ENCODE measurements at regions not wholly inside any gene's neighbourhood (a gene's known extent, or its start where the extent isn't known, plus 50 kb on each side); places are given as distances from the start of the nearest gene placed in this dataset.

- Histone ChIP-seq H3K79me2 (ENCODE audit: insufficient read depth, low read length) (no peaks in the 10 kb centered on the region), H2AFZ (ENCODE audit: low read length) (no peak overlapping the region), H3K27ac (ENCODE audit: low read depth, low read length) (no peak overlapping the region), H3K4me2 (ENCODE audit: insufficient read depth, low read length) (no peak overlapping the region), H3K36me3 (ENCODE audit: insufficient read depth, low read length) (no peaks in the 10 kb centered on the region), H3K4me3 (ENCODE audit: insufficient read depth, low read length) (no peak overlapping the region), H3K4me1 (ENCODE audit: insufficient read depth, low read length) (no peaks in the 10 kb centered on the region), H4K20me1 (ENCODE audit: insufficient read depth, low read length) (no peaks in the 10 kb centered on the region), H3K27me3 (ENCODE audit: insufficient read depth, low read length) (no peaks in the 10 kb centered on the region), H3K9me3 (ENCODE audit: low read depth, low read length) (no peaks in the 10 kb centered on the region)
- no peak for TF ChIP-seq CTCF (IDR thresholded peaks at IDR 0.05; ENCODE audit: extremely low read depth, low read depth, low read length)
- DNase-seq (ENCODE audit: insufficient read length, low spot score, missing footprints), result no peak
These were observed 440.9 kb downstream of the TSHZ3 start for GRCh38 chr19:30908262-30908771.

GRCh38 chr19:30906871-30907270, 442.4 kb downstream of the TSHZ3 start:
- no peak overlapping the region for H3K4me2 ChIP-seq (ENCODE audit: insufficient read depth, low read length)
- no peaks in the 10 kb centered on the region for H3K79me2 ChIP-seq (ENCODE audit: insufficient read depth, low read length)
- H2AFZ ChIP-seq (ENCODE audit: low read length), result no peak overlapping the region
- no peaks in the 10 kb centered on the region for H3K27me3 ChIP-seq (ENCODE audit: insufficient read depth, low read length)
- H4K20me1 ChIP-seq (ENCODE audit: insufficient read depth, low read length), result no peaks in the 10 kb centered on the region
- no peak overlapping the region for H3K27ac ChIP-seq (ENCODE audit: low read depth, low read length)
- no peaks in the 10 kb centered on the region for H3K36me3 ChIP-seq (ENCODE audit: insufficient read depth, low read length)
- no peak overlapping the region for H3K4me3 ChIP-seq (ENCODE audit: insufficient read depth, low read length)
- no peak for DNase-seq (ENCODE audit: insufficient read length, low spot score, missing footprints)
- no peak for TF ChIP-seq CTCF (IDR thresholded peaks at IDR 0.05; ENCODE audit: extremely low read depth, low read depth, low read length)
- no peaks in the 10 kb centered on the region for H3K9me3 ChIP-seq (ENCODE audit: low read depth, low read length)
- H3K4me1 ChIP-seq (ENCODE audit: insufficient read depth, low read length), result no peaks in the 10 kb centered on the region

GRCh38 chr19:30900051-30900450, 449.2 kb downstream of the TSHZ3 start:
- Histone ChIP-seq H2AFZ (ENCODE audit: low read length) (no peak overlapping the region), H3K36me3 (ENCODE audit: insufficient read depth, low read length) (no peaks in the 10 kb centered on the region), H3K4me1 (ENCODE audit: insufficient read depth, low read length) (no peaks in the 10 kb centered on the region), H3K4me3 (ENCODE audit: insufficient read depth, low read length) (no peak overlapping the region), H3K4me2 (ENCODE audit: insufficient read depth, low read length) (no peak overlapping the region), H3K27me3 (ENCODE audit: insufficient read depth, low read length) (no peaks in the 10 kb centered on the region), H4K20me1 (ENCODE audit: insufficient read depth, low read length) (no peaks in the 10 kb centered on the region), H3K79me2 (ENCODE audit: insufficient read depth, low read length) (no peaks in the 10 kb centered on the region), H3K9me3 (ENCODE audit: low read depth, low read length) (no peaks in the 10 kb centered on the region), H3K27ac (ENCODE audit: low read depth, low read length) (no peak overlapping the region)
- TF ChIP-seq CTCF (IDR thresholded peaks at IDR 0.05; ENCODE audit: extremely low read depth, low read depth, low read length), result no peak
- no peak for DNase-seq (ENCODE audit: insufficient read length, low spot score, missing footprints)

GRCh38 chr19:30898353-30899103, 450.7 kb downstream of the TSHZ3 start:
- Histone ChIP-seq H3K27ac (ENCODE audit: low read depth, low read length) (no peak overlapping the region), H2AFZ (ENCODE audit: low read length) (no peak overlapping the region), H4K20me1 (ENCODE audit: insufficient read depth, low read length) (no peaks in the 10 kb centered on the region), H3K27me3 (ENCODE audit: insufficient read depth, low read length) (no peaks in the 10 kb centered on the region), H3K4me1 (ENCODE audit: insufficient read depth, low read length) (no peaks in the 10 kb centered on the region), H3K4me2 (ENCODE audit: insufficient read depth, low read length) (no peak overlapping the region), H3K9me3 (ENCODE audit: low read depth, low read length) (no peaks in the 10 kb centered on the region), H3K36me3 (ENCODE audit: insufficient read depth, low read length) (no peaks in the 10 kb centered on the region), H3K79me2 (ENCODE audit: insufficient read depth, low read length) (no peaks in the 10 kb centered on the region), H3K4me3 (ENCODE audit: insufficient read depth, low read length) (no peak overlapping the region)
- DNase-seq (ENCODE audit: insufficient read length, low spot score, missing footprints), result no peak
- no peak for TF ChIP-seq CTCF (IDR thresholded peaks at IDR 0.05; ENCODE audit: extremely low read depth, low read depth, low read length)
